Heart left ventricle (tissue), 16 donors: ENCODE measurements at regions not wholly inside any gene's neighbourhood (a gene's known extent, or its start where the extent isn't known, plus 50 kb on each side); places are given as distances from the start of the nearest gene placed in this dataset.

ENCODE experiments used
- ATAC-seq, 4 donors: fragments of 200-7000 bp; cut with Tn5 transposase; one replicate each; pipeline ENCODE4 v1.9.1; 2020 to 2022; ENCODE audit warnings: moderate library complexity in 4 of 4, mild to moderate bottlenecking in 3 of 4, moderate number of reproducible peaks in 1 of 4
- DNase-seq, 5 donors: peaks; one replicate each; pipeline ENCODE4 v3.0.0-alpha.2; 2020
- H3K27ac ChIP-seq, 12 donors: fragments of 200-600 bp; sonication (generic) in 4 of 12; one replicate each; pipeline versions ENCODE4 v1.5.0 to v1.8.0; 2016 to 2022; ENCODE audit warnings: mild to moderate bottlenecking in 2 of 12
- H3K27me3 ChIP-seq, 9 donors: fragments of 200-600 bp; sonication (generic) in 2 of 9; one replicate each; pipeline versions ENCODE4 v1.5.1 to v1.8.0; 2016 to 2022; ENCODE audit warnings: mild to moderate bottlenecking in 3 of 9
- H3K36me3 ChIP-seq, 9 donors: fragments of 200-600 bp; sonication (generic) in 2 of 9; one replicate each; pipeline versions ENCODE4 v1.5.0 to v1.8.0; 2018 to 2022; ENCODE audit warnings: mild to moderate bottlenecking in 2 of 9
- H3K4me1 ChIP-seq, 12 donors: fragments of 200-600 bp; sonication (generic) in 4 of 12; one replicate each; pipeline versions ENCODE4 v1.5.0 to v1.8.0; 2016 to 2022; ENCODE audit warnings: mild to moderate bottlenecking in 3 of 12
- H3K4me3 ChIP-seq, 12 donors: fragments of 200-600 bp; sonication (generic) in 4 of 12; one replicate each; pipeline versions ENCODE4 v1.5.0 to v1.8.0; 2017 to 2022; ENCODE audit warnings: mild to moderate bottlenecking in 9 of 12, moderate library complexity in 4 of 12
- H3K9me3 ChIP-seq, 12 donors: fragments of 200-600 bp; sonication (generic) in 4 of 12; one replicate each; pipeline versions ENCODE4 v1.5.0 to v1.8.0; 2016 to 2022; ENCODE audit warnings: mild to moderate bottlenecking in 1 of 12
- CTCF ChIP-seq, 12 donors: fragments of 200-600 bp; sonication (generic) in 4 of 12; IDR thresholded peaks; one replicate each; pipeline versions ENCODE4 v1.5.0 to v1.8.0; 2018 to 2022; ENCODE audit warnings: antibody characterized with exemption in 12 of 12, mild to moderate bottlenecking in 5 of 12
- POLR2A ChIP-seq, 2 donors: fragments of 450-650 bp; IDR thresholded peaks; one replicate each; pipeline ENCODE4 v1.6.1; 2017; ENCODE audit warnings: antibody characterized with exemption in 2 of 2, mild to moderate bottlenecking in 2 of 2, moderate library complexity in 2 of 2
- WGBS, 4 donors: extraction: QIAGEN DNeasy Blood & Tissue Kit in 2 of 4; methylation state at CpG; one replicate each; pipeline versions ENCODE4 v1.1.5 to v1.1.7; 2013 to 2018; 5-methylcytosine and 5-hydroxymethylcytosine counted together
- intact Hi-C, 10 donors: fragments of 100-400 bp; cut with DNase I; formaldehyde crosslinking; loops; one replicate each; pipeline versions ENCODE4 v1.11.1 to v1.14.2; 2022
- donor health status: ischemic (EF 13 %, LVEDD 7.1; RV severe dilation, severe dysfunction).
- donor health status: healthy with polysubstance abuse.
- donor health status: DM: no; HTN: yes; CAD: no.
- donor health status: DM: no; HTN: no; CAD: no.
- donor health status: ischemic (EF 25% LVEDD 6.9; RV normal size, moderate dysfunction).
- donor health status: ischemic (EF 25% LVEDD 5.7; RV mildly dilated, moderate dysfunction).
- donor health status: healthy.
- donor health status: DM: yes; HTN: yes; CAD: no.
- donor health status: ischemic (EF 35%, LVEDD 5.7; RV mildly dilated, moderate dysfunction).
- donor health status: nonischemic (EF 11% LVEDD 7.7; RV severe dilation, severe dysfunction).
- donor health status: DM: yes; HTN: yes; CAD: no.
- donor health status: PGD.
- donor health status: ischemic (EF 29% LVEDD 5.4; RV normal size, mild dysfunction).
- donor health status: nonischemic (EF 23%, LVEDD 6.1; RV moderate dilation, normal function).

- H3K27me3 ChIP-seq = no peaks in the 10 kb centered on the region
- intact Hi-C loops = no loop called here
- no peak overlapping the region for H3K4me3 ChIP-seq
- TF ChIP-seq CTCF (IDR thresholded peaks at IDR 0.05) = no peak
- no peak for TF ChIP-seq POLR2A (IDR thresholded peaks at IDR 0.05)
- H3K9me3 ChIP-seq = no peaks in the 10 kb centered on the region
- H3K36me3 ChIP-seq = no peaks in the 10 kb centered on the region
- no peak for DNase-seq
- no peak for ATAC-seq
- peaks cover 0 to 6% (median 0%) of the 10 kb centered on the region in 12 donors for H3K4me1 ChIP-seq
- WGBS, 4 donors = 86 to 93% (median 88%) methylated on average over 2 of the region's 2 CpGs
- no peak overlapping the region for H3K27ac ChIP-seq
These were observed 83.4 kb downstream of the PRORP start for GRCh38 chr14:35205737-35206136.

GRCh38 chr14:35211067-35211466 lies 81.1 kb upstream of the PSMA6 start:
- Histone ChIP-seq H3K27me3 (no peaks in the 10 kb centered on the region), H3K4me1 (peaks cover 0 to 8% (median 0%) of the 10 kb centered on the region in 12 donors), H3K27ac (no peak overlapping the region), H3K9me3 (no peaks in the 10 kb centered on the region), H3K4me3 (no peak overlapping the region), H3K36me3 (no peaks in the 10 kb centered on the region)
- ATAC-seq = no peak
- WGBS, 4 donors = 94 to 96% (median 95%) methylated on average over 2 of the region's 2 CpGs
- no peak for DNase-seq
- intact Hi-C loops = loop anchor here in 3 of 10 donors (5.0 to 10.0 kb wide), 3 partner anchors 66 to 206 kb away; no protein-coding TSS in a partner anchor
- TF ChIP-seq POLR2A (IDR thresholded peaks at IDR 0.05) = no peak
- TF ChIP-seq CTCF (IDR thresholded peaks at IDR 0.05) = no peak

GRCh38 chr14:35212471-35213142 lies 79.6 kb upstream of the PSMA6 start:
- TF ChIP-seq CTCF (IDR thresholded peaks at IDR 0.05) (no peak), POLR2A (IDR thresholded peaks at IDR 0.05) (no peak)
- H3K4me3 ChIP-seq = no peak overlapping the region
- 84 to 90% (median 87%) methylated on average over 3 of the region's 3 CpGs for WGBS, 4 donors
- no peak overlapping the region for H3K27ac ChIP-seq
- no peak for DNase-seq
- no peaks in the 10 kb centered on the region for H3K27me3 ChIP-seq
- H3K9me3 ChIP-seq = no peaks in the 10 kb centered on the region
- no peaks in the 10 kb centered on the region for H3K36me3 ChIP-seq
- no peak for ATAC-seq
- intact Hi-C loops = loop anchor here in 3 of 10 donors (5.0 to 10.0 kb wide), 3 partner anchors 68 to 205 kb away; no protein-coding TSS in a partner anchor
- H3K4me1 ChIP-seq = peaks cover 0 to 8% (median 0%) of the 10 kb centered on the region in 12 donors

- Histone ChIP-seq H3K4me1 (peaks cover 0 to 8% (median 0%) of the 10 kb centered on the region in 12 donors), H3K36me3 (no peaks in the 10 kb centered on the region), H3K4me3 (no peak overlapping the region), H3K9me3 (no peaks in the 10 kb centered on the region), H3K27me3 (no peaks in the 10 kb centered on the region), H3K27ac (no peak overlapping the region)
- ATAC-seq (no peak), DNase-seq (no peak)
- intact Hi-C loops = loop anchor here in 3 of 10 donors (5.0 to 10.0 kb wide), 3 partner anchors 68 to 204 kb away; no protein-coding TSS in a partner anchor
- no peak for TF ChIP-seq CTCF (IDR thresholded peaks at IDR 0.05)
- WGBS, 4 donors = 89 to 91% (median 90%) methylated on average over 6 of the region's 6 CpGs
These were observed 78.9 kb upstream of the PSMA6 start for GRCh38 chr14:35213143-35213788.
